NCI-H1417 (cell line): ENCODE measurements at regions not wholly inside any gene's neighbourhood (a gene's known extent, or its start where the extent isn't known, plus 50 kb on each side); places are given as distances from the start of the nearest gene placed in this dataset.
"Not testable (repeated sequence)": the region's sequence is repeated elsewhere in the genome, so short reads cannot be mapped to it uniquely, and the experiment has no call there.

Source experiments
- DNase-seq, 3 experiments: peaks; one replicate each; lab custom pipeline; 2025; lab: John Stamatoyannopoulos, UW

DNA sequence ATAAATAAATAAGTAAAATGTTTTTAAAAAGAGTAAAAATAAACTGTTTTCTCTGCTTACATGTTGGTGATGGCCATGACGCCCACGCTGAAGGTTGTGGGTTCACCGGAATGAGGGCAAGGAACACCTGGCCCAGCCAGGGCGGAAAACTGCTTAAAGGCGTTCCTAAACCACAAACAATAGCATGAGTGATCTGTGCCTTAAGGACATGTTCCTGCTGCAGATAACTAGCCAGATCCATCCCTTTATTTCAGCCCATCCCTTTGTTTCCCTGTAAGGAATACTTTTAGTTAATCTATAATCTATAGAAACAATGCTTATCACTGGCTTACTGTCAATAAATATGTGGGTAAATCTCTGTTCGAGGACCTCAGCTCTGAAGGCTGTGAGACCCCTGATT, 63.3 kb upstream of the CEP78 start:
- not testable (repeated sequence) for DNase-seq

DNA sequence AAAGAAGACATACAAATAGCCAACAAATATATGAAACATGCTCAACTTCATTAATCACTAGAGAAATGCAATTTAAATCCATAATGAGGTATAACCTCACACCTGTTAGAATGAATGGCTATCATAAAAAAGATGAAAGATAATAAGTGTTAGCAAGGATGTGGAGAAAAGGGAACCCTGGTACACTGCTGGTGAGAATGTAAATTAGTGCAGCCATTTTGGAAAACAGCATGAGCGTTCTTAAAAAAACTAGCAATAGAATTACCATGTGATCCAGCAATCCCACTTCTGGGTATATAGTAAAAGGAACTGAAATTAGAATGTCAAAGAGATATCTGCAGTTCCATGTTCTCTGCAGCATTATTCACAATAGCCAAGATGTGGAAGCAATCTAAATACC, 64.2 kb upstream of the CEP78 start:
- DNase-seq, result no peak

DNA sequence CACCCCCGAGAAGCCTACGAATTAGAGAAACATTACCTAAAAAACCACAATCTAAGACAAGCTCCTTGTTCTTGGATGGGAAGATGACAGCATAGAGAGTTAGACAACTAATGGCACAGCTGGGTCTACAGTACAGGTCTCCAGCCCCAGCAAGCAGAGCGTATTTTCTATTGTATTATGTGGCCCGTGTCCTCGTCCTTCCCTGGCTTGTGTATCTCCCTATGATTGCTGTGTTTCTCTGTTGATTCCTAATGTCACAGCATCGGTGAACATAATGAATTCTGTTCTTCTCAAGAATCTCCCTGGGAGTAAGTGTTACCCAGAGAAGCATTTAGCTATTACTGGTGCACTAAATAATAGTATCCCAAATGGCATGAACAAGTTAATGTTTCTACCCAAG, 66.8 kb upstream of the CEP78 start:
- no peak for DNase-seq

DNA sequence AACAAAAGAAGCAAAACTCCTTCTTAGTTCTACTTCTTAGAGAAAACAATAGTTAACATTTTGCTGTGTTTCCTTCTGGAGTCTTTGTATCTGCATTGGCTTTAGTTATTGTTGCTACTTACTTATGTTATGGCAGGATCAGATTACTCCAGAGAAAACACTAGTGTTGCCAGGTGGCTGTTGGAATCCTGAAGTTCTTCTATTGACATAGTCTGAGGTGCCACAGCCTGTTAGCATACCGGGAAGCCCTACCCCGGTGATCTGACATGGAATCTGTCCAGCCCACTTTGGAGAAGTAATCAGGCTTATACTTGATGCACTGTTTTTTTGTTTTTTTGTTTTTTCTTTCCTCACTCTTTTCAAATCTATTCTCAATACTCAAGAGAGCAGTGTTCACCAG, 68.5 kb upstream of the CEP78 start:
- DNase-seq, result peak; percentile 26 to 44 (median 33)

DNA sequence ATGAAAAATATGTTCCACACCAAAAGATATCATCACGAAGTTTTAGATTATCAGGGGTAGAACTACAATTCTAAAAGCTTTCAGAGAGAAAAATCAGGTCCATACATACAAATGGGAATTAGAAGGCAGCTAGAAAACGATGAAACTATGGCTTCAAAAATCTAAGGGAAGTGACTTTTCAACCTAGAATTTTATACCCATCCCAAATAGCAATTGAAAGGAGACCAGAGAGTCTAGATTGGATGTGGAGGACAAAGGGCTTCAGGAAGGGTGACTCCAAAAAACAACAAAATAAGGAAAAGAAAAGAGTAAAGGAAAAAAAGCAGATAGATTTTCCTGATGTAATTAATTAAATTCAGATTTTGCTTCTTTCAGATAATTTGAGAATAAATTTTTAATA, 72.0 kb upstream of the CEP78 start:
- DNase-seq, result no peak

DNA sequence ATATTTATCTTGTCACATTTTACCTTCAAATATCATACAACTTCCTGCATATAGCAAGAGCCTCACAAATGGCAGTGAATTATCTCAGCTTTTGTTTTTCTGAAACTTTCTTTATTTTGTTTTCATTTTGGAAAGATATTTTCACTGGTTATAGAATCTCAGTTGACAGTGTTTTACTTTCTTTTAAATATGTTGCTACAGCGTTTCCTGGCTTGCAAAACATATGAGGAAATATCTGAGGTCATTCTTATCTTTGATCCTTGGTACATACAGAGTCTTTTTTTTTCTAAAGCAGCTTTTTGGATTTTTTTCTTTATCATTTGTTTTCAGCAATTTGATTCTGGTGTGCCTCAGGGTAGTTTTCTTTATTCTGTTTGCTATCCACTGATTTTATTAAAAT, 77.6 kb upstream of the CEP78 start:
- DNase-seq, result no peak

DNA sequence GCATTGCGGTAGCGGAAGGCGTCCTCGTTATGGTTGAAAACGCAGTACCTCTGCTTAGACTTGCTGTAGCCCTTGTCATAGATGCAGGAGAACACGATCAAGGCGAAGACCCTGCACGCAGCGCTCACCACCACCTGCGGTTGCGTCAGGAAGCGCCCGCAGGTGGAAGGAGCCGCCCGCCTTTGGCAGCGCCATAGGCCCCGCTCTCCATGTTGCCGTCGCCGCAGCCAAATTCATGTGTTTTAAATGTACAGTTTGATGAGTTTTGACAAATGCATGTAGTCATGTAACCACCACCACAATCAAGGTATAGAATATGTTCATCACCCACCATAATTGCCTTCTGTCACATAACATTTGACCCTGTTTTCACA, 84.9 kb upstream of the CEP78 start:
- DNase-seq, result no peak

DNA sequence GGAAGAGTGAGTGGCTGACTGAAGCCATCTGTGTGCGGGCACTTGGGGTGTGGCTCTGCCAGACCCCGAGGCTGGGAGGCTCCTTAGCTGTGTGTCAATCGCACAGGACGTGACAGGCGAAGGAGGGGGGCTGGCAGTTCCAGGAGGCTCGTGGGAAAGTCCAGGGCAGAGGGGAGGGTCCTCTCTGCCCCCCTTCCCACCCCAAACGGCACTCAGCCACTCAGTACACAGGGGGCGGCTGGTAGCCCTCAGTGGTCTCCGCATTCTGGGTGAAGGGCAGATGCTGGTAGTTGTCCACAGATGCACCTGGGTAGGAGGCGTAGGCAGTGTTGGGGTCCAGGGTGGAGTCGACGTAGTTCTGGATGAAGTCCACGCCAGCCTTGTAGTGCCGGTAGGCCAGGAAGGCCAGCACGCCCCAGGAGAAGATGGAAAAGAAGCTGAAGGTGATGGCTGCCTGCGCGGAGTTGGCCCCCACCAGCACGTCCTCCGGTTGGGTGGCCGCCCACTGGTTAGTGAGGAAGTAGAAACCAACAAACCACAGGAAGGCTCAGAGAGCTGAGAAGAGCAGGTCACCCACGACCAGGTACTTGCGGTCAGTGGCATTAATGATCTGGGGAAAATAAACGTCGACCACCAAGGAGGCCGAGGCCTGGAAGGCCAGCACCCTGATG, 85.4 kb upstream of the CEP78 start:
- no peak for DNase-seq

DNA sequence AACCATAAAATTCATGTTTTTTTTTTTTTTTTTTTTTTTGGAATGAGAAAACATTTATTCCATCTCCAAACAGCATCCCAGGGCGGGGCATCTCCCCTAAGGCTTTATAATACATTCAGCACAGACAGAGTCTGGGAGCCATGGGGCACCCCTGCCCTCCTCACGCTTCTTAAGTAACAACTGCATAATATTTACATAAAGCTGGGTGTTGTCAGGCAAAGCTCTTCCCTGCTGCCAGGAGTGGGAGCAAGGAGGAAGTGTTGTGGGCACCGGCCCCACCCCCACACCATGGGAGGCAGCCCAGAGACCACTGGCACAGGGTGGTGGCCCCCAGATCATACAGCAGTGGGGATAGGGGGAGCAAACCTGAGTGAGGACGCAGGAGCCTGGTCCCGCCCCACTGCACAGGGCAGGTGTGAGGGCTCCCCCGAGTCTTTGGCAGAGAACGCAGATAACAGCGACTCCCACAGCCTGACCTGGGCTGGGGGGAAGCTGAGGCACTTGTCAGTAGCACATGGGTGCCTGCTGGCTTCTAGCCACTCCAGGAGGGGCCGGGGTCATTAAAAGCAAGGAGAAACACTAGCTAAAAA, 86.1 kb upstream of the CEP78 start:
- no peak for DNase-seq

DNA sequence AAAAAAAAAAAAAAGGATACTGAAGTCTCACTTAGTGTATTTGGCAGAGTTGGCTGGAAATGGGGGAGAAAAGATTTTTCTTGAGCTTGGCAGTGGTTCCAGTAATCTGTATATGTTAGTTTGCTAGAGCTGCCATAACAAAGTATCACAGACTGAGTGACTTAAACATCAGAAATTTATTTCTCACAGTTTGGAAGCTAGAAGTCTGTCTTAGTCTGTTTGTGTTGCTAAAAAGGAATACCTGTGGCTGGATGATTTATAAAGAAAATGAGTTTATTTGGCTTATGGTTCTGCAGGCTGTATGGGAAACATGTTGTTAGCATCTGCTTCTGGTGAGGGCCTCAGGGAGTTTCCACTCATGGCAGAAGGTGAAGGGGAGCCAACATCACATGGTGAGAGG, 89.6 kb upstream of the CEP78 start:
- no peak for DNase-seq

DNA sequence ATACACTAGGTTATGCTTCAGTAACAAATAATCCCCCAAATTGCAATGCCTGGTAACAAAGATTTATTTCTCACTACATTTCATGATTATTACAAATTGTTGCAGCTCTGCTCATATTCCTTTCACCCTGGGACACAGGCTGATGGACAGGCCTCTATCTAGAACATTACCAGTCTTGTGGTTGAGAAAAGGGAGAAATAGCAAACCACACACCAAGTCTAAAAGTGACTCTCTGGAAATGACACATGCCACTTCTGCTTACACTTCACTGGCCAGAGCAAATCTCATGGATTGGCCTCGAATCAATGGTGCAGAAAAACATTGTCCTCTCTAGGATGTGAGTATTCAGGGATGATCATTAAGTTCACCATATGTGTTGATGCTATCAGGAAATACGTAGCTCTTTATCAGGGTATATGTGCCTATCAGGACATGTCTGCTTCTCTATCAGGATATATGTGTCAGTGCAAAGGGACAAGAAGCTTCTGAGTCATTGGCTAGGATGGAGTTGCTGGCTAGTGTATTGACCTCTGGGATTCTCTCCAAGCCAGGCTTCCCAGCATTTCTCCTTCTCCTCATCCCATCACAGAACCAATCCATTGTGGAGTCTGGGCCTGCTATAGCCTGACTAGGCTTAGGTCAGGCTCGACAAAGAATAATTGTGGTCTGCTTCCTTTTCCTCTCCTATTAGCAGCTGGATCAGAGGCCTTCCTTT, 91.1 kb upstream of the CEP78 start:
- DNase-seq, result no peak

DNA sequence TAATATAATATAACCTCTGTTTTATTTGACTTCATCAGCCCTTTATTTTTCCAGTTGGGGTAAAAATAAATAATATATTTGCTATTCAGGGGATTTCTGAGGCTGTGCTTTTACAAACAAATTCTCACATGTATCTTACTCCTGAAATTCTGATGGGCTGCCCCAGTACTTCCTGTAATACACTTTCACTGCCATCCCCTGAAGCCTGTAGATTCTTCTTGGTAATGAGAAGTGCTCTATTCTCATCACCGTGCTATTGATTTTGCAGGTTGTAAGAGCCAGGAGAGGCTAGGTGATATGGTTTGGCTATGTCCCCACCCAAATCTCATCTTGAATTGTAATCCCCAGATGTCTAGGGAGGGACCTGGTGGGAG, 91.9 kb upstream of the CEP78 start:
- no peak for DNase-seq

DNA sequence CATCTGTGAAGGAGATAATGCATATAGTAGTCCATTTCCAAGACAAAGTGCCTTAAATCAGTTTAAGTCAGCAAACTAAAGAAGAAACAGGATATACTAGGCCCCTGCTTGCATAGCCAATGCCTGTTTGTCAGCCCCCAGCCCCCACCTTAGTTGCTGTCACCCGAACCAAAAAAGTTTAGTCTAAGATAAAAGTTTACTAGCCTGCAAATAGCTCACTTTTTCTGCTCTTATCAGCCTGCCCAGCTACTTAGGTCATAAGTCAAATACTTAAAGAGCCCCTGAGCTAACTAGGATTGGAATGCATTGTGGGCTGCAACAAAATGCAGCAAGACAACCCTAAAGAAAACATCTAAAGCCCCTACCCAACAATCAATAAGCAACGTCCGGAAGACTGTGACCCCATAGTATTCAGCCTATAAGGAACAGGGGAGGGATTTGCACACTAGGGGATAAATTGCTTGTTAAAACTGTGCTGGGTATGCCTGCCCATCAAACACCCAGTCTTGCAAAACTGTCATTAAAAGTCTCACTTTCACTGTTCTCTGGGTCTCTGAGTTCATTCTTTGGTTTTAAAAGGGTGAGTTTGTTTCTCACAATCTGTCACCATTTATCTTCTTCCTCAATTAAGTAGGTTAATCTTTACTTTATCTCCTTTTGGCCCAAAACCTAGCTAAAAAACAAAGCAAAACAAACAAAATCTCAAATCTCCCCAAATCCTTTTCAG, 92.4 kb upstream of the CEP78 start:
- DNase-seq, result no peak

DNA sequence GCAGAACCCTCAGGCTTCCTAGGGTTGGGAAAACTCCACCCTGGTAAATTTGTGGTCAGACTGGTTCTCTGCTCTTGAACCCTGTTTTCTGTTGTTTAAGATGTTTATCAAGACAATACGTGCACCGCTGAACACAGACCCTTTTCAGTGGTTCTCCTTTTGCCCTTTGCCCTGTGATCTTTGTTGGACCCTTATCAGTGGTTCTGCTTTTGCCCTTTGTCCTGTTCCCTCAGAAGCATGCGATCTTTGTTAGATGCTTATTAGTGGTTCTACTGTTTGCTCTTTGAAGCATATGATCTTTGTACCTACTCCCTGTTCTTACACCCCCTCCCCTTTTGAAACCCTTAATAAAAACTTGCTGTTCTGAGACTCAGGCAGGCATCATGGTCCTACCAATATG, 93.6 kb upstream of the CEP78 start:
- not testable (repeated sequence) for DNase-seq

DNA sequence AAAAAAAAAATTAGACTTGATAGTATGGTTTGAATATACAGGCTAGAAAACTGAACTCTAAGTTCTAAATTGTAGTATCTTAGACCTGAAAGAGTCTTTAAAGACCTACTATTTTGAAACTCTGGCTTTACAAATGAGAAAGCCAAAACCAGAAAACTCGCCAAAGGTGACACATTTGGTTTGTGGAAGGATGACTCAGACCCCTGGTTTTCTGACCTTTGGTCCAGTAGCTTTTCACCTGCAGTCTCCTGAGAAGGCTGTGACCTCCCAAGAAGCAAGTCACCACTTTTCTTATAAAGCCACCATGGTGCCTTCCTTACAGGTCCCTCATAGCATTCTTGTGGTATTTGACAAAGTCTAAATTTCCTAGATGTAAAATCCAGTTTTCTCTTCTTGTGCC, 102.1 kb upstream of the CEP78 start:
- DNase-seq, result no peak

DNA sequence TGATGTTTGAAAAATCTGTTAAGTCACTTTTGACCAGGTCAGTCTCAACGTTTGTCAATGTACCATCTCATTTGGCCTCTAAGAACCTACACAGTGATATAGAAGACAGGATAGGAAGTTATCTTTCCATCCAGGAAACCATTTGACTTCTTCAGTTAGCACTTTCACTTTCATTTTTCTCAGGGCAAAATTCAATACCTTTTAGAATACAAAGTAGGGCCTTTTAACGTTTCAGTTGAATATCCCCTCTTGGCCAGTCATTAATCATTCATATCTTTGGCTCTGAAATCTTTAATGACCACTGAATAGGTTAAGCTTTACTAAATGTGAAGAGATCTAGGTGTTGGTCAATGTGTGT, 101.1 kb upstream of the GNAQ start:
- peak in 1 of 3 experiments; percentile 30 for DNase-seq

DNA sequence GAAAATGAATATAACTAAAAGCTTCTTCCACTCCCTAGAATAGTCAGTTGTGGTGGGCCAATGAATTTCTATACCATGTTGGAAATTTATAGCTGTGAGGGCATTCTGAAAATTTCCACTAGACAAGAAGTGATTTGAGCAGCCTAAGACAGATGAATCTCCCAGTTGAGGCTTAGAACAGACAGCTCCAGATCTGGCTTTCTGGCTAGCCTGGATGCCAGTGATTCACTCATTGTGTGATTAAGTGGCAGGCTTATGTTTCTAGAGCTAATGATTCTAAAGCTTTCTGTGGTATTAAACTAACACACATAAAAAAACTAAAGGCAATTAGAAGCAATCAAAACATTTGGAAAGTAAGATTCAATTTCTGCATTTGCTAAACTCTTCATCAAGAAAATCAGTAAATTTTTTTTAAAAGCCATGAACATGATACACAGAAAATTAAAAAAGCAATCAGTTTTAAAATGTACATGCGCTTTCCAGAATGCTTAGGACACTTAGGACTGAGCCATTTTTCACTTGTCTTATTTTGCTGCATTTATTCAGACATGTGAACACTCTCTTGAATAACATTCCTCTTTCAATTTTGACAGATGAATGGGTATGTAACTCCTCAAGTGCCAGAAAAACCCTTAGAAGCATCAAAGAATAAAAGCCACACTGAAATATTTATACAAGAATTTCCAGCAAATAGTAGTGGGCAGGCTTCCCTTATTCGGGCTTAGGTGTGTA, 100.5 kb upstream of the GNAQ start:
- peak in 1 of 3 experiments; percentile 30 for DNase-seq

DNA sequence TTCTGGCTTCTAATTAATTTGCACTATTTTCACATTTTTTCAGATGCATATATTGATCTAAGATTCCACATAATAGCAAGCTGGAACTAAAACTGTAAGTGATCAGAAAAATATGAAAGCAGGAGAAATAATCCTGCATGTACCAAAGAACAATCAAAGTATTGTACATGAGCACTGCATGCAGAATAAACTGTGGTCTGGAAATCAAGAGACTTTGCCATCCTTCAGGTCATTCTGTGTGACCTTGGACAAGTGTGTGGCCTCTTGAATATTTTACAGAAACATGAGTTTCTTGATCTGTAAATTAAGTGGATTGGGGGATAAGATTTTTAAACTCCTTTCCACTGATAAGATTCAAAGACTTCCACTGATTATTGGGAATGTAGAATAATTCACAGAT, 99.2 kb upstream of the GNAQ start:
- no peak for DNase-seq

DNA sequence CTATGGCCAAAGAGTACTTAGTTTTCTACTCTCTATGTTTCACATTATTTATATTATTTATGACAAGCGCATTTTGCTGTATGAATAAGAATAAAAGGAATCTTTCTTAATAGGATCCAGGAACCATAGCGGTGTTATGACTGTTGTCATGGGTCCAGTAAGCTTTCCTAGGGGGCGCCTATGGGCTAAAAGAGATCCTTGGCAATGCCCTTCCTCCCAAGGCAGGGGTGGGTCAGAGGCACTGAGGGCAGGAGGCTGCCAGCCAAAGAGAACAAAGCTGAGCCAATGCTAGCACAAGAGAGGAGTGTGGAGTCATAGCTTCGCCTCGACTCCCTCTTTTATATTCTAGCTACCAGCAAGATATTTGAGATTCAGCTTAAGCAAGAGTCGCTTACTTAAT, 98.4 kb upstream of the GNAQ start:
- DNase-seq, result peak in 1 of 3 experiments; percentile 22

DNA sequence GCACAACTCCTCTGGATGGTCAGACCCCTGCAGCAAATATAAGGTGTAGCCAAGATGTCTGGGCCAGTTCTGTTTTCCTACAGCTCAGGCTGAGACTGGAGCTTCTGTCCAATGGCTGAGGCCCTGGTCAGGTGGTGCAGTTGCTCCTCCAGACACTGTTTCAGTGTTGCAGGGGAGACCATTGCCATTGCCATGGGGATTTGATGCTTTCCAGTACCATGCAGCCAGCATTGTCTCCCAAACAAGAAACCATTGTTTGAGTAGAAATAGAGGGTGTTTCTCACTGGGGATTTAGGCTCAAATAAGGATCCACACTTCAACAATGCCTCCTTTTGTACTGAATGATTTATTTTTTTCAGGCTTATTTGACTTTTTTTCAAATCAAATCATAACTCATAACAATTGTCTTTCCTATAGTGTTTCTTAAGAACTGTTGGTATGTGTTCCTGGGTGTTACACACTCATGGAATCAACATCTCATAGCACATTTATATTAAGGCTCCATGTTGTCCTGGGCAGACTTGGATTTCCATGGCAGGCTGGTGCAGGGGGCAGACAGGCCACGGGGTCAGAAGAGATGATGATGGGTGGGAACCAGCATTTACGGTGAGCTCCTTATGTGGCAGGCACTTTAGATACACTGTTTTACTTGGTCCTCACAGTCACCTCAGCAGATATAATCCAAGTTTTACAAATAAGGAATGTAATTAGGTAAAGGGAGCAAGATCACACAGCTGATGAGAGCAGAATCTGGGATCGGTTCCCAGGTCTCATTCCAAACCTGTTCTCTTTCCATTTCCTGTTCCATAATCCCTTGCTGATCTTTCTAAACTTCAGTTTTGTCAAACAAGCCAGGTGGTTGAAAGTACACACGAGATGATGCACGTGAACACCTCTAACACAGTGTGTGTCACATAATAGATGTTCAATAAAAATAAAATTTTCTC, 95.9 kb upstream of the GNAQ start:
- DNase-seq, result no peak

DNA sequence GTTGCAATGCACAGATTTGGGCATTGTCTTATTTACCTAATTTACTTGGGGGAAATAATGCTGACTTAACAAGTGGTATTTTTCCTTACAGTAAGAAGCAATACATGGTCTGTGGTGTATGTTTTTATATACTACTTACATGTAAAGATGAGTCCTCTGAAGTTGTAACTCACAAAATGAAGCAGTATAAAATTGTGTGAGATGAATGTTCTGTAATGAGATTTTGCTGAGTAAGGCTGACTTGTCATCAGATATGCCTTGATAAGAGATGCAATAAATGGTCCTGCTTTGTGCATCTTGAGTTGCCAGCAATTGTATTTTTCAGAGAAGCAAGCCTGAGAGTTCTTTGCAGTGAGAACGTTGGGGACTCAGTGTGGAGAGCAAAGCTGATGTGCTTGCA, 92.2 kb upstream of the GNAQ start:
- DNase-seq, result no peak
